EH (cell line): ENCODE measurements at regions not wholly inside any gene's neighbourhood (a gene's known extent, or its start where the extent isn't known, plus 50 kb on each side); places are given as distances from the start of the nearest gene placed in this dataset.
"Not testable (repeated sequence)": the region's sequence is repeated elsewhere in the genome, so short reads cannot be mapped to it uniquely, and the experiment has no call there.

Experiments used
- DNase-seq: peaks from one replicate; pipeline ENCODE4 v3.0.0-alpha.2; 2015; ENCODE audit warnings: low read depth

- DNase-seq: not testable (repeated sequence)
Observed at GRCh38 chr4:8972635-8973034, 101.0 kb upstream of the HMX1 start.

GRCh38 chr4:8965896-8966295 is 94.3 kb upstream of the HMX1 start:
- not testable (repeated sequence) for DNase-seq

- DNase-seq: not testable (repeated sequence)
Observed at GRCh38 chr4:8964201-8964788, 92.7 kb upstream of the HMX1 start.

GRCh38 chr4:8963533-8963932 is 91.9 kb upstream of the HMX1 start:
- DNase-seq: not testable (repeated sequence)

DNA sequence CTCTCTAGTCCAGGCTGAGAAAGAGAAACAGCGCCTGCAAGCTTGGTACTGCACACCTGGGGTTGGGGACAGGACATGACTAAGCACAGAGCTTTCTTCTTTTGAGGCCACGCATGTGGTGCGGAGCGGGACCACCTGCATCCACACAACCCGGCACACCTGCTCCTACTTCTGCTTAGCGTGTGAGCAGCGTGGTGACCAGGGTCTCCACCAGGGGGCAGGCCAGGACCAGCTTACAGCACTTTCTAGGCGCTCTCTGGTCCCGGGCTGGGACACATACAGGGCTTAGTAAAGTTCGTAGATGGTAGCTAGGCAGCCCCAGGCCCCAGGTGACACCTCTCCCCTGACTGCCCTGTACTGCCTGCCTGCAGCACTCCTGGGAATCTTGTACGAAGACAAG is 89.7 kb upstream of the HMX1 start:
- not testable (repeated sequence) for DNase-seq

GRCh38 chr4:8959471-8959870 is 87.8 kb upstream of the HMX1 start:
- DNase-seq: not testable (repeated sequence)

- DNase-seq: not testable (repeated sequence)
Observed at GRCh38 chr4:8954001-8954400, 82.4 kb upstream of the HMX1 start.

- DNase-seq: not testable (repeated sequence)
Observed at GRCh38 chr4:8952791-8953190, 81.2 kb upstream of the HMX1 start.

- not testable (repeated sequence) for DNase-seq
Observed at GRCh38 chr4:8952109-8952508, 80.5 kb upstream of the HMX1 start.

DNA sequence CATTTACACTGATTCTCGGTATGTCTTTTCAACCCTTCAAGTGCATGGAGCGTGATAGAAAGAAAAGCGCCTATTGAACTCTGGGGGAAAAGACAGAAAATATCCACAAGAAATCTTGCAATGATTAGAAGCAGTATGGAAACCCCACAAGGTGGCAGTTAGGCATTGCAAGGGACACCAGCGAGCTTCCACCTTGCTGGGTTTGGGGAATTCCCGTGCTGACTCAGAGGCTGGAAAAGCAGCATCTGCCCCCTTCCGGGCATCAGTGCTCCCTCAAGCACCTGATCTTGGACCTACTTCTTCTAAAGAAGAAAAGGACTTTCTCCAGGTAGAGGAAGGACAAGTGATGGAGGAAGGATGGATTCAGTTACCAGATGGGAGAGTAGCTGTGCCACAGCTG is 73.9 kb upstream of the HMX1 start:
- DNase-seq: not testable (repeated sequence)

GRCh38 chr4:8943367-8943766 is 71.7 kb upstream of the HMX1 start:
- not testable (repeated sequence) for DNase-seq

GRCh38 chr4:8942088-8942487 is 70.4 kb upstream of the HMX1 start:
- DNase-seq: not testable (repeated sequence)

DNA sequence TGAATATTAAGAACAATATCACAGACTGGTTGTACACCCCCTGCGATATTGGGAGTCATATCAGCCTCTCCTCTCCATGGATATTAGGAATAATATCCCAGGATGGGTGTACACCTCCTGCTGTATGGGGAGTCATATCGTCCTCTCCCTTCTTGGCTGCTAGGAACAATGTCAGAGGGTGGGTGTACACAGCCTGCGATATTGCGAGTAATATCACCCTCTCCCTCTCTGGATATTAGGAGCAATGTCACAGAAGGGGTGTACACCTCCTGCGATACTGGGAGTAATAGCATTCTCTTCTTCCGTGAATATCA is 69.8 kb upstream of the HMX1 start:
- not testable (repeated sequence) for DNase-seq

- DNase-seq: no peak
Observed at GRCh38 chr4:8940792-8941491, 69.3 kb upstream of the HMX1 start.

DNA sequence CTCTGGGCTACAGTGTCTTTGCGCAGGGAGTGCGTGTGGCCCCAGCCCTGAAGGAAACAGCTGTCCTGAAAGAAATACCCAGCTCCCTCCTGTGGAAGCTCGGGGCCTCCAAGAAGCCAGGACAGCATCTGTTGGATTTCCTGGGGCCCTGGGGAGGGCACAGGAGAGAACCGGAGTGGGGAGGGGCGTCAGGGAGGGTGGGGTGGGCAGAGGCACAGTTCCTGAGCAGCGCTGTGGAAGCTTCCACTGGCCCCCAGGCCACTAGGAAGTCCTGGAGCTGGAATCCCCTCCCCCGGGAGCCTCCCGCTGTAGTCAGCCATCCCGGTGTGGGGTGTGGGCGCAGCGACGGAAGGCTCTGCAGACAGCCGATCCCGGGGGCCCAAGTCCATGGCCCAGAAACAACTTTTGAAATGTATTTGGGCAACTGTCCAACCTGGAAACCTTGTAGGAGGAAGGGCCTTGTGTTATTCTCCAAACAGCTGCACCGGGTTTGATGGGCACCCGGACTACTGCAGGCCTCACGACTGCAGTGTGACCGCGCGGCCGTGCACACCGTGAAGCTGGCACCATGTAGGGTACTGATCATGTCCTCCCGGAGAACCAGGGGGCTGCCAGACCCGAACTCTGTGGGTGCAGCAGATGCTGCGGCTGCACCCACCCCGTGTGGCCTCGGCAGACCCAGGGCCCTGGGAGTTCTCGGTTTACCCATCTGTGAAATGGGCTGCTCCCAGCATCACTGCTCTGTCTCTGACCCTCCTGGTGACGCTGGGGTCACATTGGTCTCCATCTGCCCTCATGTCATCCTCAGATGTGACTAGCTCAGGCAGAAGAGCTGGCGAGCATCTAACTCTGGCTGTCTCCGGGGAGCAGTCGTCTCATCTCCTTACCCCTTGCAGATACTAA is 68.5 kb upstream of the HMX1 start:
- DNase-seq: no peak

- DNase-seq: no peak
Observed at GRCh38 chr4:8939160-8939839, 67.7 kb upstream of the HMX1 start.

GRCh38 chr4:8938623-8939022 is 67.0 kb upstream of the HMX1 start:
- no peak for DNase-seq

DNA sequence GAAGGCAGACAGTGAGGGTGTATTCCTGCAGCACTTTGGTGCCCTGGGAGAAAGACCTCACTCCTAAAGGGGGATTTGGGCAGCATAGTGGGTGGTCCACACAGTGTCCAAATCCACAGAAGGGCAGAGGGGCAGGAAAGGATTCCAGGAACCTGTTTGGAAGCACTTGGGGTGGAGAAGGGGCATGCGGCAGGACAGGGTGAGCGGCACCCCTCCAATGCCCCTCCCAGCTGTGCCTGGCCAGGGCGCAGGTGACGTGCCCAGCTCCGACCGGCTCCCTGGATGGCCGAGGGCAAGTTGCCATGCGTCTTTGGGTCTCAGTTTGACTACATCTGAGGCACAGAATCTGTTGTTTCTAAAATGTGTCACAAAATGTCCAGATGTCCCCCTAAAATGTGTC is 66.5 kb upstream of the HMX1 start:
- no peak for DNase-seq

DNA sequence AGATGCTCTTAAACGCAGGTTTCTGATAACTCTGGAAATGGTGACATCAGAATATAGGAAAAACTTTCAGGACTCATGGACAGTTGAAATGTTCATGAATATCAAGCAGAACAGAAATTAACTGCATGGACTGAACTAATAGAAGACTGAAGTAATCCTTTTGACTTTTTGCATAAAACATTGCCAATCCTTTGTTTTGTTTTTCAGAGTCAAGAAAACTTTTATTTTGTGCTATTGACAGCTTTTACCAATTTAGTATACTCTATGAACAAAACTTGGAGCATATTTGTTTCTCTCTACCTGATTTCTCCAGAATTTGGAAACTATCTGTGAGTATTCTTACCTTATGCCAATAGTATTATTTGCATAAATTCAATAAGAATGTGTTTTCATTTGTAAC is 61.2 kb upstream of the HMX1 start:
- no peak for DNase-seq

DNA sequence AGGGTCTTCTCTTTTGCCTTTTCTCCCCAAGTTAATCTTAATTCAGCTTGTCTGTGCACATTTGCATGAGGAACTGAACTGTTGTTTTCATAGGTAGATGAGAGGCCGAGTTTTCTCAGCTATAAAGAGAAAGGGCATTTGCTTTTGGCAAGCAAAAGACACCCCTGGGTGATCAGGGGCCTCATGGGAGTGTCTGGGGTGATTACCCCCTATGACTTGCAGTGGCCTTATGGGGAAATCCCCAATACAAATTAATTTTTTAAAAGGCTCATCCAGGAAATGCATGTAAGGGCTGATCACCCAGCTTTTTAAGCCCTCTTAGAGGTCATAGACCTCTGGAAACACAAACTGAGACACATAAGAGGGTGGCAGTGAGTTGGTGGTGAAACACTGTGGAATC is 56.4 kb upstream of the HMX1 start:
- DNase-seq: no peak

- DNase-seq: no peak
Observed at GRCh38 chr4:8922481-8922880, 50.8 kb upstream of the HMX1 start.

DNA sequence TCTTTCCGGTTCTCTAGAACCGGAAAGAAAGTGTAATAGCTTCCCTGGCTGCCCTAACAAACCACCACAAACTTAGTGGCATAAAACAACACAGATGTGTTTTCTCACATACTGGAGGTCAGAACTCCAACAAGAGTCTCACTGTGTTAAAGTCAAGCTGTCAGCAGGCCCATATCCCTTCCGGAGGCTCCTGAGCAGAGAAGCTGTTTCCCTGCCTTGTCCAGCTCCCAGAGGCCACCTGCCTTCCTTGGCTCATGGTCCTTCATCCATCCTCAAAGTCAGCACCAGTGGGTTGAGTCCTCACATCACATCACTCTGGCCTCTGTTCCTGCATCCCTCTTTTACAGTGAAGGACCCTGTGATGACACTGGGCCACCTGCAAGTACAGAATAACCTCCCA is 49.8 kb upstream of the HMX1 start:
- DNase-seq: no peak
